IMR-90 (cell line): ENCODE measurements at regions not wholly inside any gene's neighbourhood (a gene's known extent, or its start where the extent isn't known, plus 50 kb on each side); places are given as distances from the start of the nearest gene placed in this dataset.

Experiments used
- ATAC-seq: fragments of 200-7000 bp; cut with Tn5 transposase; 2 replicates; pipeline ENCODE4 v1.9.1; 2020; ENCODE audit warnings: low read depth, mild to moderate bottlenecking, moderate library complexity
- BruUV-seq: library from RNA; stranded (reverse); fragments of 400-500 nt; replicated peaks from 2 replicates; lab custom pipeline; 2021; lab: Mats Ljungman, UMichigan
- CTCF ChIA-PET: fragments of 300-600 bp; formaldehyde crosslinking; extraction: SDS; loops from one replicate; lab custom pipeline; 2021; ENCODE audit warnings: antibody characterized with exemption; lab: Yijun Ruan, JAX
- POLR2A ChIA-PET: fragments of 300-600 bp; sonication (Branson Sonifier 250); formaldehyde crosslinking; loops from one replicate; lab custom pipeline; 2022; ENCODE audit warnings: antibody characterized with exemption; ENCODE audit not compliant: unreplicated experiment; lab: Charles Lee
- DNase-seq: peaks from one replicate; pipeline ENCODE4 v3.0.0; 2013
- H2AFZ ChIP-seq: replicated peaks from 2 replicates; pipeline ENCODE3; 2013; ENCODE audit warnings: low read length, mild to moderate bottlenecking; ENCODE audit not compliant: poor library complexity
- H2AK5ac ChIP-seq: 2 replicates; pipeline ENCODE4 v1.6.1; 2013; ENCODE audit warnings: low read depth, low read length, inconsistent platforms
- H2AK9ac ChIP-seq: replicated peaks from 2 replicates; pipeline ENCODE3; 2013; ENCODE audit warnings: mild to moderate bottlenecking, low read depth, low read length, moderate library complexity; ENCODE audit not compliant: poor library complexity
- H2BK120ac ChIP-seq: 2 replicates; pipeline ENCODE4 v1.6.1; 2013; ENCODE audit warnings: low read depth, low read length, inconsistent platforms
- H2BK15ac ChIP-seq: 3 replicates; pipeline ENCODE4 v1.6.1; 2013; ENCODE audit warnings: low read depth, low read length, inconsistent platforms
- H2BK20ac ChIP-seq: 2 replicates; pipeline ENCODE4 v1.6.1; 2013; ENCODE audit warnings: low read depth, mild to moderate bottlenecking, inconsistent platforms, low read length, moderate library complexity
- H2BK5ac ChIP-seq: 2 replicates; pipeline ENCODE4 v1.6.1; 2013; ENCODE audit warnings: mild to moderate bottlenecking, low read depth, low read length, inconsistent platforms; ENCODE audit not compliant: poor library complexity, severe bottlenecking
- H3K14ac ChIP-seq: replicated peaks from 2 replicates; pipeline ENCODE4 v1.6.1; 2013; ENCODE audit warnings: low read depth, low read length, inconsistent platforms
- H3K18ac ChIP-seq: 2 replicates; pipeline ENCODE4 v1.6.1; 2013; ENCODE audit warnings: low read depth, low read length, control low read depth
- H3K23ac ChIP-seq: 2 replicates; pipeline ENCODE4 v1.6.1; 2013; ENCODE audit warnings: low read depth, low read length, inconsistent platforms
- H3K27ac ChIP-seq: 2 replicates; pipeline ENCODE4 v1.5.1; 2013; ENCODE audit warnings: mild to moderate bottlenecking, control low read depth, low read length; ENCODE audit not compliant: insufficient read depth
- H3K27me3 ChIP-seq: 2 replicates; pipeline ENCODE4 v1.6.1; 2013; ENCODE audit warnings: low read length; ENCODE audit not compliant: control insufficient read depth, insufficient read depth
- H3K36me3 ChIP-seq: 2 replicates; pipeline ENCODE4 v1.6.1; 2013; ENCODE audit warnings: low read length, mixed read lengths; ENCODE audit not compliant: control insufficient read depth, insufficient read depth
- H3K4ac ChIP-seq: 2 replicates; pipeline ENCODE4 v1.6.1; 2013; ENCODE audit warnings: low read depth, low read length, inconsistent platforms
- H3K4me1 ChIP-seq: 2 replicates; pipeline ENCODE4 v1.6.1; 2013; ENCODE audit warnings: low read length, mixed read lengths; ENCODE audit not compliant: control insufficient read depth, insufficient read depth
- H3K4me2 ChIP-seq: 2 replicates; pipeline ENCODE4 v1.6.1; 2013; ENCODE audit warnings: low read depth, mild to moderate bottlenecking, control low read depth, low read length, moderate library complexity
- H3K4me3 ChIP-seq: 2 replicates; pipeline ENCODE4 v1.5.1; 2013; ENCODE audit warnings: low read depth, mild to moderate bottlenecking, control low read depth, low read length, moderate library complexity; ENCODE audit not compliant: insufficient read depth
- H3K56ac ChIP-seq: 2 replicates; pipeline ENCODE4 v1.6.1; 2013; ENCODE audit warnings: low read length, inconsistent platforms; ENCODE audit not compliant: insufficient read depth; ENCODE audit errors: extremely low read depth
- H3K79me1 ChIP-seq, 2 experiments: 2 replicates each; pipeline ENCODE4 v1.6.1; 2013; ENCODE audit warnings: low read length in 2 of 2, inconsistent platforms in 1 of 2, low read depth in 1 of 2
- H3K9ac ChIP-seq: 2 replicates; pipeline ENCODE4 v1.6.1; 2013; ENCODE audit warnings: low read depth, low read length, control low read depth
- H3K9me1 ChIP-seq: 2 replicates; pipeline ENCODE4 v1.6.1; 2013; ENCODE audit warnings: low read length, inconsistent platforms; ENCODE audit not compliant: insufficient read depth
- H3K9me3 ChIP-seq: 2 replicates; pipeline ENCODE4 v1.6.1; 2013; ENCODE audit warnings: low read length; ENCODE audit not compliant: control insufficient read depth, insufficient read depth
- H4K20me1 ChIP-seq: 2 replicates; pipeline ENCODE4 v1.6.1; 2013; ENCODE audit warnings: low read length, inconsistent platforms; ENCODE audit not compliant: insufficient read depth
- H4K5ac ChIP-seq: 2 replicates; pipeline ENCODE4 v1.6.1; 2013; ENCODE audit warnings: mild to moderate bottlenecking, low read depth, low read length, control low read depth
- H4K8ac ChIP-seq, 2 experiments: 2 replicates each; pipeline ENCODE4 v1.6.1; 2013; ENCODE audit warnings: low read depth in 2 of 2, low read length in 2 of 2, control low read depth in 1 of 2, inconsistent platforms in 1 of 2
- H4K91ac ChIP-seq: 2 replicates; pipeline ENCODE4 v1.6.1; 2013; ENCODE audit warnings: low read depth, low read length, inconsistent platforms; ENCODE audit not compliant: insufficient read depth
- BHLHE40 ChIP-seq: fragments of 150-350 bp; IDR thresholded peaks from 2 replicates; pipeline ENCODE4 v1.6.1; 2016; ENCODE audit warnings: mild to moderate bottlenecking, low read depth, low read length
- CHD1 ChIP-seq: IDR thresholded peaks from 2 replicates; pipeline ENCODE4 v1.6.1; 2012; ENCODE audit warnings: low read depth, low read length, improper control_type of control experiment
- CTCF ChIP-seq: conservative IDR thresholded peaks from 2 replicates; pipeline ENCODE4 v1.5.1; 2012; ENCODE audit warnings: mild to moderate bottlenecking, low read depth, low read length, improper control_type of control experiment
- ELK1 ChIP-seq: fragments of 150-350 bp; IDR thresholded peaks from 2 replicates; pipeline ENCODE4 v1.6.1; 2016; ENCODE audit warnings: low read depth, mild to moderate bottlenecking, low read length, moderate library complexity, borderline replicate concordance
- FOS ChIP-seq: fragments of 150-350 bp; IDR thresholded peaks from 2 replicates; pipeline ENCODE4 v1.6.1; 2016; ENCODE audit warnings: low read depth, low read length
- MAZ ChIP-seq: IDR thresholded peaks from 2 replicates; pipeline ENCODE4 v1.6.1; 2012; ENCODE audit warnings: low read depth, mild to moderate bottlenecking, low read length, improper control_type of control experiment, moderate library complexity, borderline replicate concordance
- MXI1 ChIP-seq: IDR thresholded peaks from 2 replicates; pipeline ENCODE4 v1.6.1; 2012; ENCODE audit warnings: low read depth, mild to moderate bottlenecking, low read length, moderate library complexity, borderline replicate concordance
- POLR2A ChIP-seq: IDR thresholded peaks from 2 replicates; pipeline ENCODE4 v1.6.1; 2012; ENCODE audit warnings: mild to moderate bottlenecking, low read depth, low read length
- USF2 ChIP-seq: fragments of 150-350 bp; IDR thresholded peaks from 2 replicates; pipeline ENCODE4 v1.6.1; 2017; ENCODE audit warnings: mild to moderate bottlenecking, antibody characterized with exemption, low read length, low read depth
- WGBS, 2 experiments: methylation state at CpG; one replicate each; pipeline versions ENCODE4 v1.1.5 to v1.1.7; 2013; ENCODE audit warnings: missing lambda C conversion rate in 2 of 2; ENCODE audit not compliant: insufficient read length in 1 of 2; ENCODE audit errors: extremely low coverage in 2 of 2; 5-methylcytosine and 5-hydroxymethylcytosine counted together
- dilution Hi-C: fragments of 300-500 bp; cut with HindIII; formaldehyde crosslinking; loops from one replicate; pipeline ENCODE4 v1.14.3; 2018; ENCODE audit warnings: low sequenced_read_pairs; ENCODE audit not compliant: unreplicated experiment
- in situ Hi-C: fragments of 300-500 bp; cut with MboI; formaldehyde crosslinking; loops from 3 replicates; pipeline ENCODE4 v1.14.3; 2019; ENCODE audit warnings: low sequenced_read_pairs, inconsistent platforms, mixed read lengths
- intact Hi-C: fragments of 100-400 bp; cut with micrococcal nuclease; formaldehyde crosslinking; loops from 2 replicates; pipeline ENCODE4 v1.10.0; 2022

- intact Hi-C loops: no loop called here
- BruUV-seq: no TSS peak
These were observed 422.9 kb upstream of the ST6GAL2 start for GRCh38 chr2:107308835-107309234.

More at GRCh38 chr2:107308835-107309234, 422.9 kb upstream of the ST6GAL2 start:
- Histone ChIP-seq H3K23ac (no peak overlapping the region), H4K5ac (no peak overlapping the region), H2BK20ac (no peak overlapping the region), H2BK5ac (no peak overlapping the region), H3K14ac (no peak overlapping the region), H3K9me3 (peaks cover 9% of the 10 kb centered on the region; the same call in 1 of the 2 replicates), H3K56ac (no peak overlapping the region), H4K91ac (no peak overlapping the region), H3K4me1 (no peaks in the 10 kb centered on the region), H2BK120ac (no peak overlapping the region), H3K4me3 (no peak overlapping the region), H3K4me2 (no peak overlapping the region), H3K36me3 (no peaks in the 10 kb centered on the region), H4K8ac (no peak overlapping the region), H2BK15ac (no peak overlapping the region), H3K27me3 (no peaks in the 10 kb centered on the region), H2AFZ (no peak overlapping the region), H3K79me1 (no peaks in the 10 kb centered on the region), H3K27ac (no peak overlapping the region), H3K9ac (no peak overlapping the region), H2AK9ac (no peak overlapping the region), H4K20me1 (no peaks in the 10 kb centered on the region), H2AK5ac (no peak overlapping the region), H3K18ac (no peak overlapping the region), H3K4ac (no peak overlapping the region), H3K9me1 (no peaks in the 10 kb centered on the region)
- CTCF ChIA-PET: no interaction called here
- no peak for TF ChIP-seq POLR2A
- TF ChIP-seq MXI1: no peak
- TF ChIP-seq ELK1: no peak
- TF ChIP-seq CHD1: no peak
- TF ChIP-seq CTCF: no peak
- TF ChIP-seq BHLHE40: no peak
- TF ChIP-seq USF2: no peak
- no peak for TF ChIP-seq FOS
- TF ChIP-seq MAZ: no peak
- POLR2A ChIA-PET: no interaction called here
- WGBS, 2 experiments: no CpG with 5 or more reads among the region's 1 CpG
- in situ Hi-C loops (no loop called here), dilution Hi-C loops (no loop called here)
- DNase-seq: no peak
- ATAC-seq: no peak
